MM.1S (cell line): ENCODE measurements at regions not wholly inside any gene's neighbourhood (a gene's known extent, or its start where the extent isn't known, plus 50 kb on each side); places are given as distances from the start of the nearest gene placed in this dataset.

Experiments used
- DNase-seq: peaks from one replicate; pipeline ENCODE4 v3.0.0-alpha.2; 2015
- H2AFZ ChIP-seq: fragments of 300-600 bp; sonication (generic); 2 replicates; pipeline ENCODE4 v1.6.0; 2016; ENCODE audit warnings: antibody characterized with exemption, low read length
- H3F3A ChIP-seq: fragments of 300-600 bp; sonication (generic); 2 replicates; pipeline ENCODE4 v1.6.1; 2016; ENCODE audit warnings: mild to moderate bottlenecking, antibody characterized with exemption, low read length, moderate library complexity, mixed read lengths; ENCODE audit not compliant: insufficient read depth
- H3K27ac ChIP-seq: fragments of 300-600 bp; sonication (generic); 2 replicates; pipeline ENCODE4 v1.5.1; 2016; ENCODE audit warnings: mild to moderate bottlenecking, low read length
- H3K27me3 ChIP-seq: fragments of 300-600 bp; sonication (generic); replicated peaks from 2 replicates; pipeline ENCODE4 v1.6.0; 2016; ENCODE audit warnings: low read length; ENCODE audit not compliant: insufficient read depth
- H3K36me3 ChIP-seq: fragments of 300-600 bp; sonication (generic); replicated peaks from 2 replicates; pipeline ENCODE4 v1.6.1; 2016; ENCODE audit warnings: mild to moderate bottlenecking, low read length, mixed read lengths; ENCODE audit not compliant: insufficient read depth
- H3K4me1 ChIP-seq: fragments of 300-600 bp; sonication (generic); 2 replicates; pipeline ENCODE4 v1.6.1; 2016; ENCODE audit warnings: low read length, mixed read lengths
- H3K4me2 ChIP-seq: fragments of 300-600 bp; sonication (generic); 2 replicates; pipeline ENCODE4 v1.6.0; 2016; ENCODE audit warnings: low read depth, low read length
- H3K4me3 ChIP-seq: fragments of 300-600 bp; sonication (generic); 2 replicates; pipeline ENCODE4 v1.5.1; 2016; ENCODE audit warnings: low read length, mixed read lengths
- H3K79me2 ChIP-seq: fragments of 300-600 bp; sonication (generic); 2 replicates; pipeline ENCODE4 v1.6.1; 2016; ENCODE audit warnings: mixed run types, low read length, mixed read lengths
- H3K9ac ChIP-seq: fragments of 300-600 bp; sonication (generic); 2 replicates; pipeline ENCODE4 v1.6.1; 2016; ENCODE audit warnings: low read length, mixed read lengths
- H3K9me2 ChIP-seq: fragments of 300-600 bp; sonication (generic); replicated peaks from 2 replicates; pipeline ENCODE4 v1.6.1; 2016; ENCODE audit warnings: mild to moderate bottlenecking, low read length, mixed read lengths; ENCODE audit not compliant: insufficient read depth
- H3K9me3 ChIP-seq: fragments of 300-600 bp; sonication (generic); replicated peaks from 2 replicates; pipeline ENCODE4 v1.6.1; 2016; ENCODE audit warnings: mild to moderate bottlenecking, low read length, mixed read lengths; ENCODE audit not compliant: insufficient read depth
- H4K20me1 ChIP-seq: fragments of 300-600 bp; sonication (generic); 2 replicates; pipeline ENCODE4 v1.6.1; 2016; ENCODE audit warnings: mild to moderate bottlenecking, low read length, moderate library complexity, mixed read lengths; ENCODE audit not compliant: insufficient read depth
- CTCF ChIP-seq: fragments of 300-600 bp; sonication (generic); IDR thresholded peaks from 2 replicates; pipeline ENCODE4 v1.5.1; 2016; ENCODE audit warnings: antibody characterized with exemption, low read length, mixed read lengths
- EZH2 ChIP-seq: fragments of 300-600 bp; sonication (generic); optimal IDR thresholded peaks from 2 replicates; pipeline ENCODE3; 2017; ENCODE audit warnings: low read depth, mild to moderate bottlenecking, antibody characterized with exemption, low read length, mixed read lengths
- EZH2phosphoT487 ChIP-seq: fragments of 300-600 bp; sonication (generic); IDR thresholded peaks from 2 replicates; pipeline ENCODE4 v1.6.1; 2018; ENCODE audit warnings: antibody characterized with exemption, low read length

GRCh38 chr12:126952096-126953007, 1314.6 kb upstream of the TMEM132C start:
- Histone ChIP-seq H3F3A (no peaks in the 10 kb centered on the region), H3K9ac (no peak overlapping the region), H3K4me1 (no peaks in the 10 kb centered on the region), H3K4me3 (no peak overlapping the region), H3K9me3 (no peaks in the 10 kb centered on the region), H3K27me3 (no peaks in the 10 kb centered on the region), H4K20me1 (no peaks in the 10 kb centered on the region), H3K79me2 (no peaks in the 10 kb centered on the region), H2AFZ (no peak overlapping the region), H3K36me3 (no peaks in the 10 kb centered on the region), H3K9me2 (no peaks in the 10 kb centered on the region), H3K27ac (no peak overlapping the region), H3K4me2 (no peak overlapping the region)
- no peak for DNase-seq
- no peak for TF ChIP-seq EZH2phosphoT487
- TF ChIP-seq EZH2: no peak
- TF ChIP-seq CTCF: no peak

- no peaks in the 10 kb centered on the region for H3K9me3 ChIP-seq
- H3K4me1 ChIP-seq: no peaks in the 10 kb centered on the region
- no peak overlapping the region for H3K27ac ChIP-seq
- H3K36me3 ChIP-seq: no peaks in the 10 kb centered on the region
- H2AFZ ChIP-seq: no peak overlapping the region
- no peaks in the 10 kb centered on the region for H4K20me1 ChIP-seq
- no peak for DNase-seq
- H3K4me3 ChIP-seq: no peak overlapping the region
- no peak overlapping the region for H3K4me2 ChIP-seq
- H3K27me3 ChIP-seq: no peaks in the 10 kb centered on the region
- no peaks in the 10 kb centered on the region for H3K79me2 ChIP-seq
- H3F3A ChIP-seq: no peaks in the 10 kb centered on the region
- TF ChIP-seq EZH2phosphoT487 (no peak), CTCF (no peak), EZH2 (no peak)
- H3K9me2 ChIP-seq: no peaks in the 10 kb centered on the region
- no peak overlapping the region for H3K9ac ChIP-seq
These were observed 1313.5 kb upstream of the TMEM132C start for GRCh38 chr12:126953365-126953889.

- Histone ChIP-seq H3K79me2 (no peaks in the 10 kb centered on the region), H3K4me1 (no peaks in the 10 kb centered on the region), H3K9me3 (no peaks in the 10 kb centered on the region), H2AFZ (no peak overlapping the region), H3K9ac (no peak overlapping the region), H3F3A (no peaks in the 10 kb centered on the region), H3K36me3 (no peaks in the 10 kb centered on the region), H3K27me3 (no peaks in the 10 kb centered on the region), H3K27ac (no peak overlapping the region), H3K9me2 (no peaks in the 10 kb centered on the region), H3K4me3 (no peak overlapping the region), H4K20me1 (no peaks in the 10 kb centered on the region), H3K4me2 (no peak overlapping the region)
- TF ChIP-seq CTCF (no peak), EZH2phosphoT487 (no peak), EZH2 (no peak)
- no peak for DNase-seq
These were observed 1306.7 kb upstream of the TMEM132C start for GRCh38 chr12:126960221-126960620.
